Activated CD8-positive, alpha-beta T cell treated with anti-CD3 and anti-CD28 coated beads, Interleukin-2, amount 10 ng/mL, durations not matched to agents 7 days and 5 days (primary cell): ENCODE measurements at regions not wholly inside any gene's neighbourhood (a gene's known extent, or its start where the extent isn't known, plus 50 kb on each side); places are given as distances from the start of the nearest gene placed in this dataset.

Experiments used
- ATAC-seq: fragments of 150-1000 bp; cut with Tn5 transposase; one replicate; pipeline ENCODE4 v1.10.0; 2021; ENCODE audit warnings: moderate library complexity
- CTCF ChIA-PET: fragments of 350-600 bp; sonication (Branson Sonifier 250); formaldehyde crosslinking; loops from one replicate; lab custom pipeline; 2021; ENCODE audit warnings: antibody characterized with exemption; lab: Charles Lee
- POLR2A ChIA-PET: fragments of 350-600 bp; sonication (Branson Sonifier 250); formaldehyde crosslinking; loops from one replicate; lab custom pipeline; 2021; ENCODE audit warnings: antibody characterized with exemption; lab: Charles Lee
- DNase-seq: peaks from one replicate; pipeline ENCODE4 v3.0.0-alpha.2; 2020
- H3K27ac Mint-ChIP-seq: one replicate; pipeline ENCODE4 v1.8.0; 2021; ENCODE audit warnings: mild to moderate bottlenecking, mixed read lengths
- H3K27me3 Mint-ChIP-seq: one replicate; pipeline ENCODE4 v1.8.0; 2021; ENCODE audit warnings: low read depth, mixed read lengths
- H3K36me3 Mint-ChIP-seq: one replicate; pipeline ENCODE4 v1.8.0; 2021; ENCODE audit warnings: low read depth, mixed read lengths
- H3K4me1 Mint-ChIP-seq: one replicate; pipeline ENCODE4 v1.8.0; 2021; ENCODE audit warnings: low read depth, mixed read lengths
- H3K4me3 Mint-ChIP-seq: one replicate; pipeline ENCODE4 v1.8.0; 2021; ENCODE audit warnings: mild to moderate bottlenecking, mixed read lengths
- H3K9me3 Mint-ChIP-seq: one replicate; pipeline ENCODE4 v1.8.0; 2022; ENCODE audit warnings: mixed read lengths; ENCODE audit not compliant: insufficient read depth

DNA sequence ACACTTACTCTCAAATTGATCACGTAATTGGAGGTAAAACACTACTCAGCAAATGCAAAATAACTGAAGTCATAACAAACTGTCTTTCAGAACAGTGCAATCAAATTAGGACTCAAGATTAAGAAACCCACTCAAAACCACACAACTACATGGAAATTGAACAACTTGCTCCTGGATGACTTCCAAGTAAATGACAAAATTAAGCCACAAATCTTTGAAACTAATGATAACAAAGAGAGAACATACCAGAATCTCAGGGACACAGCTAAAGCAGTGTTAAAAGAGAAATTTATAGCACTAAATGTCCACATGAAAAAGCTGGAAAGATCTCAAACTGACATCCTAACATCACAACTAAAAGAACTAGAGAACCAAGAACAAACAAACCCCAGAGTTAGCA is 540.5 kb upstream of the CDH18 start:
- no peaks in the 10 kb centered on the region for H3K36me3 Mint-ChIP-seq
- H3K4me1 Mint-ChIP-seq, result no peaks in the 10 kb centered on the region
- H3K27me3 Mint-ChIP-seq, result no peaks in the 10 kb centered on the region
- peaks cover 18% of the 10 kb centered on the region for H3K9me3 Mint-ChIP-seq
- no peak overlapping the region for H3K4me3 Mint-ChIP-seq
- H3K27ac Mint-ChIP-seq, result no peak overlapping the region
- ATAC-seq (no peak), DNase-seq (no peak)
- ChIA-PET CTCF (no interaction called here), POLR2A (no interaction called here)

DNA sequence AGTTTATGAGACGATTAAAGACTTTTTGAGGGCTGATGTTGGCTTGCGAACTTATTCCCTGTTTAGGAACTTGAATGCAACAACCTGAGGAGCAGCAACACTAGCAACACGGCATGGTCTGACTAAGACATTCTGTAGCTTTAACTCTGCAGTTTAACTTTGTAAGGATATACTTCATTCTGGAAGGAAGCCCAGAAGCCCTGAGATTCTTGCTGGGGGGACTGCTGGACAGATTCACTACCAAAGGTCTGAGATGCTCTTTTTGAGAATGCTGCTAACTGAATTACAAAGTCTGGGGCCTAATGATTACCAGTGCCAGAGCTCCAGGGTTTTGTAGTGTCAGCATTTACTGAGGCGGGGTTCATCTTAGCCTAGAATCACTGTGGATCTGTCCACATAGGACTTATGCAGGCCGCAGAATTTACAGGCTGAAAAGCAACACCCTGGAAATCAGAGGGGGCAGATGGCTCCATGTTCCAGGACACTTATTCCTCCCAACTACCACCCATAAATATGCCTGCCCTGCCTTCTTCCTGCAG is 537.1 kb upstream of the CDH18 start:
- H3K4me1 Mint-ChIP-seq, result no peaks in the 10 kb centered on the region
- H3K27me3 Mint-ChIP-seq, result no peaks in the 10 kb centered on the region
- no peak overlapping the region for H3K27ac Mint-ChIP-seq
- ChIA-PET POLR2A (no interaction called here), CTCF (no interaction called here)
- DNase-seq (no peak), ATAC-seq (no peak)
- H3K4me3 Mint-ChIP-seq, result no peak overlapping the region
- peaks cover 21% of the 10 kb centered on the region for H3K9me3 Mint-ChIP-seq
- H3K36me3 Mint-ChIP-seq, result no peaks in the 10 kb centered on the region

DNA sequence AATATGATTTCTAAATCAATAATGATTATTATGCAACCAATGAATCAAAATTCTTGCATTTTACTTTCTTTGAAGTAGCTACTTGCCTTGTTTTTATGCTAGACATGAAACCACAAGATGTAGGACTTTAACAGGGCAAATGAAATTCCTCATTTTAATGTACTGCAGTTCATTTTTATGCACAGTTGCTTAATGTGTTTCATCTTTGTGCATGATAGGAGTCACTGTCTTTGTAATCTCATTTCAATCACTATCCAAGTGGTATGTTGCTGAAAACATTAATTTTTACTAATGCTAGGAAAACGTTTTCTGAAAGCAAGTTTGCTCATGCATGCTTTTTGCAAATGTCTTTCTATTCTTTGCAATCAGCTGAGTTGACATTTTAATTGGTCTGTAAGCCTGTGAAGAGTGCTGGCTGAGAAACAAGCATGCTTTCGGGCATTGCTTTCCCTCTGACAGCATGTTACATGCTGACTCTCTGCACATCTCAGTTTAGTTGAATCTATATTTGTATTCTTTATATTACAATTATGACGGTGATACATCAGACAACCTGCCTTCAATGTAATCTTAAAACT is 535.0 kb upstream of the CDH18 start:
- H3K27me3 Mint-ChIP-seq, result no peaks in the 10 kb centered on the region
- H3K36me3 Mint-ChIP-seq, result no peaks in the 10 kb centered on the region
- ATAC-seq, result no peak

DNA sequence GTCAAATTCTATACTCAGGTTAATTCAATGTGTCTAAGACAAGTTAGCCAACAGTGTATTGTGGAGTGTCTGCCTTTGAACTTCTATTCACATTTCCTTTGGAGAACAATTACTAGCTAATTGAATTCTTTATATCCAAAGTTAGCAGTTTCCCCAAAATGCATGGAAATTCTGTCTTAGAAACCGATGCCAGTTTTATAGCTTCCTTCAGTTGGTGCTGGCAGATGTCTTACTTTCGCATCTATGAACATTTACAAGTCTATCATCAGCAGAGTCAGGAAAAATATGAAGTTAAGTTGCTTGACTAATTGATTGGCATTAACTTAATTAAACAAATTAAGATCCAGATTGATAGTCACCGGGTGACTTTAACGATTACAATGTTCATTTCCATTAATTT is 527.6 kb upstream of the CDH18 start:
- DNase-seq, result no peak
- Mint-ChIP-seq H3K27me3 (no peaks in the 10 kb centered on the region), H3K36me3 (no peaks in the 10 kb centered on the region), H3K9me3 (peaks cover 18% of the 10 kb centered on the region), H3K27ac (no peak overlapping the region), H3K4me3 (no peak overlapping the region), H3K4me1 (no peaks in the 10 kb centered on the region)
- POLR2A ChIA-PET, result no interaction called here
- CTCF ChIA-PET, result no interaction called here
- ATAC-seq, result no peak

More for the DNA sequence above, 535.0 kb upstream of the CDH18 start:
- H3K9me3 Mint-ChIP-seq, result peaks cover 18% of the 10 kb centered on the region
- H3K4me3 Mint-ChIP-seq, result no peak overlapping the region
- POLR2A ChIA-PET, result no interaction called here
- H3K27ac Mint-ChIP-seq, result no peak overlapping the region
- DNase-seq, result no peak
- no peaks in the 10 kb centered on the region for H3K4me1 Mint-ChIP-seq
- CTCF ChIA-PET, result no interaction called here

DNA sequence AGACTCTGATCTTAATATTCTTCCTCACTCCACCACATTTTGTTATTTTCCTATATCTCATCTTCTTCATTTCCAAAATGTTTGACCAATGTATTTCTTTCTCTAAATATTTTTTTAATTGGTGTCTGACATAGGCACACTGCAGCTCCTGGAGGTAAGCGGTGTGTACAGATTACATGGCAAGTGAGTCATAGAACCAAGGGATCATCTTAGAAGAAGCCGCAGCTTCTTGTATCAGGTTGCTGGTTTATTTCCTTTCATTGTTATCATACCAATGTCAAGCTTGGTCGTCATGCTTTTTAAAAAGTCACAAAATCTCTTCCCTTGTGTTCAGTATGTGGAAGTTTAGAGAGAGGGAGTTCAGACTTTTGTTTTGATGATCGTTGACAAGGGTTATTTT is 526.1 kb upstream of the CDH18 start:
- no peaks in the 10 kb centered on the region for H3K4me1 Mint-ChIP-seq
- H3K36me3 Mint-ChIP-seq, result no peaks in the 10 kb centered on the region
- H3K27me3 Mint-ChIP-seq, result no peaks in the 10 kb centered on the region
- H3K4me3 Mint-ChIP-seq, result no peak overlapping the region
- POLR2A ChIA-PET, result no interaction called here
- no peak for ATAC-seq
- peaks cover 23% of the 10 kb centered on the region for H3K9me3 Mint-ChIP-seq
- H3K27ac Mint-ChIP-seq, result no peak overlapping the region
- CTCF ChIA-PET, result no interaction called here
- no peak for DNase-seq

DNA sequence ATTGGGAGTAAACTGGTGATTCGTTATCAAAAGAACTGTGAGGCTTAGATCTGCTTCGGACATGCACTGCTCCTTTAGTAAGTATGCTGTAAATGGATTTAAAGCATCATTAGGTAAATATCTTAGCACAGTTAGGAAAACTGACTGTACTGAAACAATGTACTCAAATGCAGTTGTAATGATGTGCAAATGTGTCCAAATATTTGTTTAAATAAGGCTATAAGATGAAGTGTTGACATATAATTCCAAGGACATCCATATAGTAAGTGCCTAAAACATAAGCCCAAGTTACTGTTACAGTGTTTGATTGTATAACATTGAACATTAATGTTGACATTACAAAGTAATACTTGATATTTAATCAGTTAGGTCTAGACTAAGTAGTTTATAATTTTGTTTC is 512.5 kb upstream of the CDH18 start:
- Mint-ChIP-seq H3K4me1 (no peaks in the 10 kb centered on the region), H3K27ac (no peak overlapping the region), H3K4me3 (no peak overlapping the region), H3K36me3 (no peaks in the 10 kb centered on the region), H3K27me3 (no peaks in the 10 kb centered on the region), H3K9me3 (peaks cover 7% of the 10 kb centered on the region)
- POLR2A ChIA-PET, result no interaction called here
- DNase-seq (no peak), ATAC-seq (no peak)
- CTCF ChIA-PET, result no interaction called here

DNA sequence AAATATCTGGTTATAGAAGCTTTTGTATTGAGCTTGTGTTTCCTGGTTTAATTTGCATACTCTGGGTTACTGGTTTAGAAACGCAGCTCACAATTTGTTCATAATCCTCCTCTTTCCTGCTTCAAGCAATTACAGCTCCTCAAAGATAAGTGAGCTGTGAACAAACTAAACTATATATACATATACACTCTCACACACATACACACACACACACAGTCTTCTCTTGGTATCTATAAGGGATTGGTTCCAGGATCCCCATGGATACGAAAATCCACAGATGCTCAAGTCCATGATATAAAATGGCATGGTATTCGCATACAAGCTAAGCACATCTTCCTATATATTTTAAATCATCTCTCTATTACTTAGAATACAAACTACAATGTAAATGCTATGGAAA is 510.9 kb upstream of the CDH18 start:
- Mint-ChIP-seq H3K4me3 (no peak overlapping the region), H3K4me1 (no peaks in the 10 kb centered on the region), H3K9me3 (peaks cover 15% of the 10 kb centered on the region), H3K27me3 (no peaks in the 10 kb centered on the region), H3K36me3 (no peaks in the 10 kb centered on the region), H3K27ac (no peak overlapping the region)
- no peak for ATAC-seq
- CTCF ChIA-PET, result no interaction called here
- no peak for DNase-seq
- POLR2A ChIA-PET, result no interaction called here

DNA sequence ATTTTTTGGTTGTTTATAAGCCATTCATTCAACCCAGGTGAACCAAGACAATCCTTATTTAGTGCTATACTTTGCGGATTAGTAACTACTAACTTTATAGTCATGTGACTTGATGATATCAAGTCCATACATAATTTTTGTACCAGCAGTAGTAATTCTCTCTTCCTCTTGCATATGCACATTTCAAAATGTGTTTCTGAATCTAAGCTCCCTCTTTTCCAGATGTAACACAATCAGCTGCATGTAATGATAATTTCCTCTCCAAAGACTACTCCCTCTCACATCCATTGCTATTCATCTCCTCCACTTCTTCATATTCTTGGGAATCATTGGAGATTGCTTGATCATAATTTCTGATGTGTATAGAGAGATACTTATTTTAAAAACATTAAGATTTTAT is 510.1 kb upstream of the CDH18 start:
- DNase-seq (no peak), ATAC-seq (no peak)
- ChIA-PET CTCF (no interaction called here), POLR2A (no interaction called here)
- Mint-ChIP-seq H3K4me1 (no peaks in the 10 kb centered on the region), H3K36me3 (no peaks in the 10 kb centered on the region), H3K9me3 (peaks cover 15% of the 10 kb centered on the region), H3K4me3 (no peak overlapping the region), H3K27ac (no peak overlapping the region), H3K27me3 (no peaks in the 10 kb centered on the region)

DNA sequence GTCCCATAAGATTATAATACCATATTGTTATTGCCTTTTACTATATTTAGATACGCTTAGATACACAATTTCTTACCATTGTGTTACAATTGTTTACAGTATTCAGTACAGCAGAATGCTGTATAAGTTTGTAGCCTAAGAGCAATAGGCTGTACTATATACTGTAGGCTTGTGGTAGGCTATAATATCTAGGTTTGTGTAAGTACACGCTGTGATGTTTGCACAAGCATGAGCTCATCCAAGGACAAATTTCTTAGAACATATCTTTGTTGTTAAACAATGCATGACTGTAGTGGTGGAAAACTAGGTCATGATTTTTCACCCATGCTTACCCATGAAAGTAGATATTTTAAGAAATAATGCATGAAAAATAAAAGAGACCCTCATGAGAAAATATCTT is 509.4 kb upstream of the CDH18 start:
- H3K27ac Mint-ChIP-seq, result no peak overlapping the region

DNA sequence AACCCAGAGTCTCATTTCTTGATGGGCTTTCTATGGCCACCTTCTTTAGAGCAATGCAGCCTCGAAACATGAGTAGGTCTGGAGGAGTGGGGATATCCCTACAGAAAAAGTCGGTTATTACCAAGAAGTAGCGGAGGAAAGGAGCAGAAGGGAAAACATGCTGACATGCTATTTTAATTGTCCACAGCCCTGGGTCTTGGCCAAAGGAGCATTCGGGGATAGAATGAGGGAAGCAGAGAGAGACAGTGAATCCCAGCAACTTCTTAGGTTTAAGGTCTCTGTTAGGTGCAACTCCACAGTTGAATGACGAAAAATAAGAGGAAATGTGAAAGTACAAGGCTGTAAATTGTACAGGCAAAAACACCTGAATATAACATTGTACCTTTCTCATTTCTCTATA is 506.7 kb upstream of the CDH18 start:
- DNase-seq, result no peak
- ChIA-PET CTCF (no interaction called here), POLR2A (no interaction called here)
- Mint-ChIP-seq H3K4me3 (no peak overlapping the region), H3K27me3 (no peaks in the 10 kb centered on the region), H3K36me3 (no peaks in the 10 kb centered on the region), H3K4me1 (no peaks in the 10 kb centered on the region), H3K9me3 (peaks cover 11% of the 10 kb centered on the region), H3K27ac (no peak overlapping the region)
- ATAC-seq, result no peak

More for the DNA sequence above, 509.4 kb upstream of the CDH18 start:
- ChIA-PET POLR2A (no interaction called here), CTCF (no interaction called here)
- Mint-ChIP-seq H3K27me3 (no peaks in the 10 kb centered on the region), H3K36me3 (no peaks in the 10 kb centered on the region), H3K4me3 (no peak overlapping the region), H3K4me1 (no peaks in the 10 kb centered on the region), H3K9me3 (peaks cover 11% of the 10 kb centered on the region)
- ATAC-seq (no peak), DNase-seq (no peak)

DNA sequence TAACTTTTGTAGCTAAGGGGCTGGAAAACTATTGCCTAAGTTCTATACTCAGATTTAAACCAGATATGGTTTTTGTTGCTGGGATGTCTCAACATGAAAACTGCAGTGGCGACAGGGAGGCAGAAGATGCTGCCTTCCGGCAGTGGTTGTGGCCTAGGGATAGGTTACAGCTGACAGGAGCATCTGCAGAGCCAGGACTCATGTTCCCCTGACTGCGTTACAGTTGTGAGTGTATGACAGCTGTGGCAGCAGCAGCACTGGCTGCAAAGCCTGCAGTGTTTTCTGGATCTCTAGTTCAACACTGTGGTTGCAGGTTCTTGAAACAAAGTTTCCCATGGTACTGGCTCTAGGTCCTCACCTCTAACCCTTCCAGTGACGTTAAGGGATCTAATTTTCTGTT is 498.8 kb upstream of the CDH18 start:
- Mint-ChIP-seq H3K4me1 (no peaks in the 10 kb centered on the region), H3K36me3 (no peaks in the 10 kb centered on the region), H3K4me3 (no peak overlapping the region), H3K27ac (no peak overlapping the region), H3K9me3 (no peaks in the 10 kb centered on the region), H3K27me3 (no peaks in the 10 kb centered on the region)
- DNase-seq, result no peak
- ATAC-seq, result no peak
- POLR2A ChIA-PET, result no interaction called here
- CTCF ChIA-PET, result interaction anchor here (0.5 kb wide), 1 partner anchor 91 kb away, joined by 4 read pairs; no protein-coding TSS in a partner anchor

DNA sequence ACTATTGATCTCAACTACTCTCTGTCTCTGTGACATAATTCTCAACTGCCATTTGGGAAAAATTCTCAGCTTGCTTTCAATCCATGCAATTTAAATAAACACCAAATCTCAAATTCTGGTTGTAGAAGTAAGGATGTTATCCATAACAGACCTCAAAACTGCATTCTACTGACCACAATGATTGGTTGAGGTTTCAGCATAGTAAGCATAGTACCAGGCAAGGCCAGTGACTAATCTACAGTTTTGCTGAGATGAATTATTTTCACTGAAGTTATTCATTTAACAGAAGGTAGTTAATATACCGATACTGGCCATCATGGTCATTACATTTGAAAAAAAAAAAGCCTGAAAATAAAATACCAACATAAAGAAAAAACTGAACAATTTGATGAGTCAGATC is 488.0 kb upstream of the CDH18 start:
- DNase-seq (no peak), ATAC-seq (no peak)
- no peaks in the 10 kb centered on the region for H3K27me3 Mint-ChIP-seq
- peaks cover 25% of the 10 kb centered on the region for H3K9me3 Mint-ChIP-seq
- no peaks in the 10 kb centered on the region for H3K36me3 Mint-ChIP-seq
- H3K4me1 Mint-ChIP-seq, result no peaks in the 10 kb centered on the region
- H3K4me3 Mint-ChIP-seq, result no peak overlapping the region
- H3K27ac Mint-ChIP-seq, result no peak overlapping the region
- CTCF ChIA-PET, result no interaction called here
- POLR2A ChIA-PET, result no interaction called here

DNA sequence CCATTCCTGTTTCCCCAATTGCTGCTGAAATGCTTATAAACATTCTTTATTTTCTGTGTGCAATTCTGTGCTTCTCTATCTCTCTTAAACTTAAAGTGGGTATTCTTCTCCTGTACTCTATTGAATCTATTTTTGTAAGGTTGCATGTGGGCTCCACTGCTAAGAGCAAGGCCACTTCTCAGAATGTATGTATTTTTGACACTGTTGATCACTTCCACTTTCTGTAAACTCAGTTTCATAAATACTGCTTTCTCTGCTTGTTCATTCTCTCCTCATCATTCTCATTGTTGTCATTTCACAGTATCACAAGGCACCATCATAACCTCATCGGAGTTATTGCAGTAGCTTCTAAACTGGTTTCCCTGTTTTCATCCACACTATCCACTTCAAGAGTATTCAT is 483.0 kb upstream of the CDH18 start:
- no peaks in the 10 kb centered on the region for H3K4me1 Mint-ChIP-seq
- ChIA-PET POLR2A (no interaction called here), CTCF (no interaction called here)
- no peak overlapping the region for H3K4me3 Mint-ChIP-seq
- no peak for ATAC-seq
- no peaks in the 10 kb centered on the region for H3K36me3 Mint-ChIP-seq
- no peaks in the 10 kb centered on the region for H3K27me3 Mint-ChIP-seq
- no peak for DNase-seq
- H3K27ac Mint-ChIP-seq, result no peak overlapping the region
- peaks cover 5% of the 10 kb centered on the region for H3K9me3 Mint-ChIP-seq
